Activated CD4-positive, alpha-beta T cell treated with anti-CD3 and anti-CD28 coated beads, Interleukin-2, amount 50 U/mL, for 1 hour (primary cell): ENCODE measurements at regions not wholly inside any gene's neighbourhood (a gene's known extent, or its start where the extent isn't known, plus 50 kb on each side); places are given as distances from the start of the nearest gene placed in this dataset.

Experiments used
- DNase-seq: peaks from one replicate; pipeline ENCODE4 v3.0.0-alpha.2; 2020

GRCh38 chr1:175864625-175865024, 121.2 kb upstream of the TNR start:
- no peak for DNase-seq

- DNase-seq, result no peak
Observed at GRCh38 chr1:175864183-175864582, 120.8 kb upstream of the TNR start.

- DNase-seq, result no peak
Observed at GRCh38 chr1:175863299-175864050, 120.1 kb upstream of the TNR start.

- DNase-seq, result no peak
Observed at GRCh38 chr1:175862408-175862807, 119.0 kb upstream of the TNR start.

- no peak for DNase-seq
Observed at GRCh38 chr1:175861626-175862367, 118.4 kb upstream of the TNR start.

GRCh38 chr1:175857756-175858155, 114.4 kb upstream of the TNR start:
- no peak for DNase-seq

GRCh38 chr1:175853681-175854080, 110.3 kb upstream of the TNR start:
- no peak for DNase-seq

- DNase-seq, result no peak
Observed at GRCh38 chr1:175851749-175852148, 108.4 kb upstream of the TNR start.

- DNase-seq, result no peak
Observed at GRCh38 chr1:175848329-175848728, 104.9 kb upstream of the TNR start.

- DNase-seq, result no peak
Observed at GRCh38 chr1:175845985-175846384, 102.6 kb upstream of the TNR start.

GRCh38 chr1:175845338-175845737, 101.9 kb upstream of the TNR start:
- no peak for DNase-seq

GRCh38 chr1:175844877-175845276, 101.5 kb upstream of the TNR start:
- no peak for DNase-seq

GRCh38 chr1:175842550-175842949, 99.2 kb upstream of the TNR start:
- DNase-seq, result no peak

GRCh38 chr1:175841738-175842187, 98.4 kb upstream of the TNR start:
- no peak for DNase-seq

- DNase-seq, result no peak
Observed at GRCh38 chr1:175840787-175841186, 97.4 kb upstream of the TNR start.

- DNase-seq, result no peak
Observed at GRCh38 chr1:175839779-175840669, 96.6 kb upstream of the TNR start.

- DNase-seq, result no peak
Observed at GRCh38 chr1:175834597-175834996, 91.2 kb upstream of the TNR start.

GRCh38 chr1:175833951-175834350, 90.6 kb upstream of the TNR start:
- DNase-seq, result no peak

- no peak for DNase-seq
Observed at GRCh38 chr1:175833502-175833901, 90.1 kb upstream of the TNR start.

- DNase-seq, result no peak
Observed at GRCh38 chr1:175830500-175830899, 87.1 kb upstream of the TNR start.

- no peak for DNase-seq
Observed at GRCh38 chr1:175829845-175830244, 86.5 kb upstream of the TNR start.

- no peak for DNase-seq
Observed at GRCh38 chr1:175826705-175827104, 83.3 kb upstream of the TNR start.

GRCh38 chr1:175824079-175824478, 80.7 kb upstream of the TNR start:
- DNase-seq, result peak; percentile 4
